ENCODE measurements at regions not wholly inside any gene's neighbourhood (a gene's known extent, or its start where the extent isn't known, plus 50 kb on each side); places are given as distances from the start of the nearest gene placed in this dataset.

DNA sequence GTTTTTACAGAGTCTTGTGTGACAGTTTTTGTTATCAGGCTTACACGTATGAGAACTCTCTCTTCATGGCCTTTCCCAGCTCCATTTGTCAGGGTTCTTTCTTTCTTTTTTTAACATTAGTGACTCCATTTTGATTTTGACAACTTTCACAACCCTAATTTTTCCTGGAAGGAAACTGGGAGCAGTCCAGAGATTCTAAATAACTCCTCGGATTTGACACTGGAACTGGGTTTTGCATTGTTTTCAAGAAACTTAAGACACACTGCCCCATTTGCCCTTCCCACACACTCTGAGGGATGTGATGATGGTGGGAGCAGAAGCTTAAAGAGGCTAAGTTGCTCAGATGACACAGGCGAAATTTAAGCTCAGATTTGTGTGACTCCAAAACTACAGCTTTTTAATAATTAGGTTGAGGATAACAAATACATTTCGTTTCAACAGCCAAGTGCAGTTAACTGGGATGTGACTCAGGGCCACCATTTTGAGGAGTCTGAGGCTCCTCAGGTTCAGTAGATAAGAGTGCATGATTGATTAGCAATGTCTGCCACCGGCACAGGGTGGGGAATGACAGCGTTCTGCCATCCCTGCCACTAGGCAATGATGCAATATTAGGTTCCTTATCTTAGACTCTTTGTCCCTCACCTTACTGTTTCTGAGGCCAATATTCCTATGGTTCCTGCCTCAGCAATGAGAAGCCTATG is 95.1 kb upstream of the ATP1A1 start:
- no peak overlapping the region for H3K4me3 ChIP-seq (replicated peaks; ENCODE audit: low read depth, low read length)
- DNase-seq (ENCODE audit: extremely low read depth, low read depth), result no peak
- TF ChIP-seq, protein P1, sequence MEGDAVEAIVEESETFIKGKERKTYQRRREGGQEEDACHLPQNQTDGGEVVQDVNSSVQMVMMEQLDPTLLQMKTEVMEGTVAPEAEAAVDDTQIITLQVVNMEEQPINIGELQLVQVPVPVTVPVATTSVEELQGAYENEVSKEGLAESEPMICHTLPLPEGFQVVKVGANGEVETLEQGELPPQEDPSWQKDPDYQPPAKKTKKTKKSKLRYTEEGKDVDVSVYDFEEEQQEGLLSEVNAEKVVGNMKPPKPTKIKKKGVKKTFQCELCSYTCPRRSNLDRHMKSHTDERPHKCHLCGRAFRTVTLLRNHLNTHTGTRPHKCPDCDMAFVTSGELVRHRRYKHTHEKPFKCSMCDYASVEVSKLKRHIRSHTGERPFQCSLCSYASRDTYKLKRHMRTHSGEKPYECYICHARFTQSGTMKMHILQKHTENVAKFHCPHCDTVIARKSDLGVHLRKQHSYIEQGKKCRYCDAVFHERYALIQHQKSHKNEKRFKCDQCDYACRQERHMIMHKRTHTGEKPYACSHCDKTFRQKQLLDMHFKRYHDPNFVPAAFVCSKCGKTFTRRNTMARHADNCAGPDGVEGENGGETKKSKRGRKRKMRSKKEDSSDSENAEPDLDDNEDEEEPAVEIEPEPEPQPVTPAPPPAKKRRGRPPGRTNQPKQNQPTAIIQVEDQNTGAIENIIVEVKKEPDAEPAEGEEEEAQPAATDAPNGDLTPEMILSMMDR (IDR thresholded peaks at IDR 0.05; ENCODE audit: low read depth, low read length, missing control alignments), result no peak

DNA sequence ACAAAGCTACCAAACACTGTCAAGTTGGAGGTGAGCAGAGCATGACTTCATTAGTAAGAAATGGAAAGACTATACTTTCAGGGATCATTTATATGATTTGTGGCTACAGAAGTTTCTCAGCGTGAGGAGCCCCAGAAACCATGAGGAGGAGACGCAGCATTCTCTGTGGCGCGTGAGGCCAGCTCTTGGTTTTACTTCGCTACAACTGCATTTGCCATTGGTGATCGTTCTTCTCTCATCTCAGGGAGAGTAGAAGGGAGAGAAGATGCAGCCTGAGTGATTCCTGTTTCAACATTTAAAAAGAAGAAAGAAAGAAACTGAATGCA is 94.5 kb upstream of the ATP1A1 start:
- TF ChIP-seq, protein P1 (IDR thresholded peaks at IDR 0.05; ENCODE audit: low read depth, low read length, missing control alignments), result no peak
- DNase-seq (ENCODE audit: extremely low read depth, low read depth), result no peak

DNA sequence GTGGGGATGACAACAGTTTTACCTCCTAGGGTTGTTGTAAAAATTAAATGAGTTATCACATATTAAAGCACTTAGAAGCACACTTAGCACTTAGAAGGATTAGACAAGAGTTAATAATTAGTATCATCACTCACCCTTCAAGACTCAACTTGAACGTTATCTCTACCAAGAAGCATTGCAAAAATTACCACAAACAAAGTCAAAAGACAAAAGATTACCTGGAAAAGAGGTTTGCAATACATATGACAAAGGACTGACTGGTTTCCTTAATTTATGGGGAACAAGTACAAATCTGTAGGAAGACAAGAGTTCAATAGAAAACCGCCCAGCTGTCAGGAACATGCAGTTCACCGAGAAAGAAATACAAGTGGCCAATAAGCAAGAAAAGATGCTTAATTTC is 93.3 kb upstream of the ATP1A1 start:
- DNase-seq (ENCODE audit: extremely low read depth, low read depth), result no peak
- TF ChIP-seq, protein P1 (IDR thresholded peaks at IDR 0.05; ENCODE audit: low read depth, low read length, missing control alignments), result no peak
- no peak overlapping the region for H3K4me3 ChIP-seq (replicated peaks; ENCODE audit: low read depth, low read length)

More for the DNA sequence above, 94.5 kb upstream of the ATP1A1 start:
- H3K4me3 ChIP-seq (replicated peaks; ENCODE audit: low read depth, low read length), result no peak overlapping the region

DNA sequence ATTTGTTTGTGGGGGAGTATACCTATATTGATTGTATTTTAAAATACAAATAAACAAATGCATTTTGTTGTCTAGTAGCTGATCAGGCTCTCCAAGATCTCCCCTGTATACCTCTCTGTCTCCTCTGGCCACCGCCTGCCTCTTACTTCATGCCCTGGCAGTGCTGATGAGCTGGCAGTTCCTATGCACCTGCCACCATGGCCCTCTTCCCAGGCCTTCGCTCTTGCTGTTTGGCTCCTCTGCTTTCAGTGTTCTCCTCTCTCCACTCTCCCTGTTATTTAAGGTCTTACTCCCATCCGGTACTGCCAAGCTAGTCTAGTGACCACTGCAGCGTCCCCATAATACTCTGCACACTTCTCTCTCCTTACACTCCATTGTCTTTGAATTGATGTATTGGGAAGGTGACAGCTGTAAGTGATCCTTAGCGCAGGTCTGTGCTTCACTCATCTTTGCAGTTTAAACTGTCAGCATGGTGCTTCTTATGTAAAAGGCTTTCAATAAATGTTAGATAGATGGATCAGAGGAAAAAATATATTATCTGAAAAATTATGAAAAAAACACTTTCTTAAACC is 88.1 kb upstream of the ATP1A1 start:
- no peak for DNase-seq (ENCODE audit: extremely low read depth, low read depth)
- TF ChIP-seq, protein P1 (IDR thresholded peaks at IDR 0.05; ENCODE audit: low read depth, low read length, missing control alignments), result no peak
- H3K4me3 ChIP-seq (replicated peaks; ENCODE audit: low read depth, low read length), result no peak overlapping the region

DNA sequence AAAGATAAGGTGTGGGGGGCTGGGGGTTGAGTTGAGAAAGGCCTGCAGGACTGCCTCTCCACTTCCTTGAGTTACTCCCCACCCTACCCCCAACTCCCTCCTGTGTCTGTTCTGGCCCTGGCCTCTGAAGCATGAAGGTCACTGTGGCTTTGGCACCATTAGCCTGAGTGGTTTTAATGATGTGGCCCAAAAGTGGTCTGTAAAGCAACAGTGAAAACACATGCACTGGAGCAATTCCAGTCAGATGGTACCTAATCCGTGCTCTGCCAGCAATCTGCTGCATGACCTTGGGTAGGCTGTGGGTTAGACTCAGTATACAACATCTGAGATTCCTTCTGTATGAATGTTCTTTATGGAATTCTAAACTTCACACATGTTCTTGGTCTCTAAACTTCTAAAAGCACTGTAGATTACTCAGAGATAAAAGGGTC is 86.5 kb upstream of the ATP1A1 start:
- TF ChIP-seq, protein P1 (IDR thresholded peaks at IDR 0.05; ENCODE audit: low read depth, low read length, missing control alignments), result no peak
- H3K4me3 ChIP-seq (replicated peaks; ENCODE audit: low read depth, low read length), result no peak overlapping the region
- peak; percentile 92 for DNase-seq (ENCODE audit: extremely low read depth, low read depth)

DNA sequence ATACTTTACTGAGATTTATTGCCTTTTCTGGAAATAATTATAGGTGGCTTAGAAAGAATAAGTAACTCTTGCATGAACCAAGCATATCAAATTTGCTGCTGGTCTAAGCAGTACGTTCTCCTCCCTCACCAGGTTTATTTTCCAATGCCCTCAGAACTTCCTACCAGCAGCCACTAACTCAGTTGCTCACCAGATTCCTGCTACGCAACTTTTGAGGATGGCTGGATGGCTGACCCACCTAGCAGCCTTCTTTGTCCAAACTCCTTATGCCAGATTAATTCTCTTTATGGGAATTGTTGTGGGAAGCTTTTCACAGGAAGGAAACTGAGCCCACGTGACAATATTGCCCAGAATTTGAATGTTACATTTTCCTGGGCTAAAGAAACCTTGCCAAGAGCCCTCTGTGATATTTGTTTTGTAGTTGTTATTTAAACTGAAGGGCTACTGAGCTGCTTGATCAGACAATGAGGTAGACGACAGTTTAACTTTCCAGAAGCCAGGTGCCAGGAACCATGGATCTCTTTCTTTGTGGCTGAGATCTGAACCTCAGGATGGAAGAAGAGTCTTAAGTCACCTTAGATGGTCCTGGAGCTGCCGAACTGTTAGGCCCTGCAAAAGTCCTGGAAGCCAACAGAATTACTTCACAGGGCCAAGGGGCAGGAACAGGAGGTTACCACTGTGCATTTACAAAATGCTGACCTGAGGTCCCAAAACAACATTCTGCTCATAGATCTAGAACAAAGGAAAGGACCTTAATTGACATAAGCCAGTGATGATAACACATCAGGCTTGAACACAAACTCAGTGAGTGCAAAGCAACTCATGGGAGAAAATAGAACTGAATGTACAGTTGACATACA is 85.5 kb upstream of the ATP1A1 start:
- TF ChIP-seq, protein P1 (IDR thresholded peaks at IDR 0.05; ENCODE audit: low read depth, low read length, missing control alignments), result no peak
- DNase-seq (ENCODE audit: extremely low read depth, low read depth), result no peak
- no peak overlapping the region for H3K4me3 ChIP-seq (replicated peaks; ENCODE audit: low read depth, low read length)
